GM04503 (cell line): ENCODE measurements at regions not wholly inside any gene's neighbourhood (a gene's known extent, or its start where the extent isn't known, plus 50 kb on each side); places are given as distances from the start of the nearest gene placed in this dataset.
"Not testable (repeated sequence)": the region's sequence is repeated elsewhere in the genome, so short reads cannot be mapped to it uniquely, and the experiment has no call there.

Experiments used
- DNase-seq: peaks from one replicate; pipeline ENCODE4 v3.0.0-alpha.2; 2012; ENCODE audit warnings: low read depth

DNA sequence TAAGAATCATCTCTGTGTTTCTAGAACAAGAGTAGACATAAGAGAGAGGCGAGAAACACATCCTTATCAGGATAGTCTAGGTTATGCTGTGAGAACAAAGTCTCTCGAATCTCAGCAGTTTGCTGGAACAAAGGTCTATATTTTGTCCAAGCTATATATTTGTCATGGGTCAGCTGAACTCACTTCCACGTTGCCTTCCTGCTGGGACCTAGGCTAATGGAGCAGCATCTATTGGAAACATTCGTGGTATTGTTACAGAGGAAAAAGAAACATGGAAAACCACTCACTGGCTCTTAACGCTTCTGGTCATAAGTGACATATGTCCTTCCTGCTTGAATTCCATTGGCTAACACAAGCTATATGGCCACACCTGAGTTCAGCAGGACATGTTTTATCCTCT, 112.6 kb upstream of the DYRK2 start:
- no peak for DNase-seq

GRCh38 chr12:67539329-67539728, 109.2 kb upstream of the DYRK2 start:
- DNase-seq = no peak

DNA sequence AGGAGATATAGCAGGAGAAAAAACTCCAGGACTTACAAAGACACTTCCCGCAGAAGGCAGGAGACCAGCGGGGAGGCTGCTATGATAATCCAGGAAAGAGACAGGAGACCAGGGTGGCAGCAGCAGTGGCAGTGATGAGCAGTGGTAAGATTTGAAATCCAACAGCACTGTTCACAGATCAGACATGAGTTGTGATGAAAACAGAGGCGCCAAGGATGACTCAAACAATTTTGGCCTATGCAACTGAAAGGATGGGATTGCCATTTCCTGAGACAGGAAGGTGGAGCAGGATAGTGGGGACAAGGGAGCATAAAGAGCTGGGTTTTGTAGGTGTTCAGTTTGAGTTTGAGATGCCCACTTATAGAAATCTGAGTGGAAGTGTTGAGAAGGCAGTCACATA, 108.6 kb upstream of the DYRK2 start:
- DNase-seq = no peak

DNA sequence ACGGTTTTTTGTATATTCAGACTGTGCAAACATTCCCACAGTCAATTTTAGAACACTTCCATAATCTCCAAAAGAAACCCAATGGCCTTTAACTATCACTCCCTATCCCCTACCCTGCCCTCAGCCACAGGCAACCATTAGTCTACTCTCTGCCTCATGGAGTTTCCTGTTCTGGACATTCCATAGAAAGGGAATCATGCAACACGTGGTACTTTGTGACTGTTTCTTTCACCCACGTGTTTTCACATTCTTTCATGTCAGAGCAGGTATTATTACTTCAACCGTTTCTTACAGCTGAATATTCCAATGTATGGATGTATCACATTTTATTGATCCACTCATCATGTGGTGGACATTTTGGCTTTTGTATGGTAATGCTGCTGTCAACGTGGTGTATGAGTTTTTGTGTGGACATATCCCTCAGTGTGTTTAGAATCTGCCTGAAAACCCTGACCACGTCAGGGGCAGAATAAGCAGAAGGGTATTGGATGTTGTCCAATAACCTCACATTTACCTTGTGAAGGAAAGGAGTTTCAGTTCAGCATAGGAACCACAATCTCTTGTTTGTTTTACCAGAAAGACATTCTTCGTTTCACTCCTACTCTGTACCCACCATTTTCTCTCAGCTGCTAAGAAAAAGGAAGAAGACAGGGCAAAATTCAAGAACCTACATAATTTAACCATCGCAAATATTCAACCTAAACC, 107.5 kb upstream of the DYRK2 start:
- no peak for DNase-seq

GRCh38 chr12:67541625-67541991, 106.9 kb upstream of the DYRK2 start:
- no peak for DNase-seq

DNA sequence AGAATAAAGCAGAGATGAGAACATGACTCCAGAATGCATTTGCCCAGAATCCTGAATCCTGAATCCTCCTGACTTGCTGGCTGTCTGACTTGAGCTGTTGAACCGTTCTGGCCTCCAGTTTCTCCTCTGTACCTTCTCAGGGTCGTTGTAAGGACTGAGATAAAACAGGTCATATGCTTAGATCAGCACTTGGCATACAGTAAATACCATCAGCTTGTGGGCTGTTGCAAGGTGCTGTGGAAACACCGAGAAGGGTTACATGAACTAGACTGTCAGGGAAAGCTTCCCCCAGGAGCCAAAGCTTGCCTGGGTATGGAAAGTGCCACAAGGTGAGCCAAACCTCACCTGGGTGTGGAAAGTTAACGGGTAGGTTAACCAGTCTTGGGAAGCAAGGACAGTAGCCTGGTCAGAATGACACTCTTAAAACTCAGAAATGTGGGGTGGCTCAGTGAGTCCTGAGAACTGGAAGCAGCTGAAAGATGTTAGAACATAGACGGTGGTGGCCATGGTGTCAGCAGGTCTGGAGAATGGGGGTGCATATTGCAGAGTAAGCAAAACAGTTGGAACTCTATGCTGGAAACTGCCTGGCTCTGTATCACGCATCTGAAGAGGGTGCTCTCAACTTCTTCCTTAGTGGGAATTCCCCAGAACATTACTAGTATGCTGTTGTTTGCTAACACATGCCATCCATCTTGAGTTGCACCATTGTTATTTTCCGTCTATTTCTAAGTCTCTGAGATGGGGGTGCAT, 105.3 kb upstream of the DYRK2 start:
- DNase-seq = no peak

DNA sequence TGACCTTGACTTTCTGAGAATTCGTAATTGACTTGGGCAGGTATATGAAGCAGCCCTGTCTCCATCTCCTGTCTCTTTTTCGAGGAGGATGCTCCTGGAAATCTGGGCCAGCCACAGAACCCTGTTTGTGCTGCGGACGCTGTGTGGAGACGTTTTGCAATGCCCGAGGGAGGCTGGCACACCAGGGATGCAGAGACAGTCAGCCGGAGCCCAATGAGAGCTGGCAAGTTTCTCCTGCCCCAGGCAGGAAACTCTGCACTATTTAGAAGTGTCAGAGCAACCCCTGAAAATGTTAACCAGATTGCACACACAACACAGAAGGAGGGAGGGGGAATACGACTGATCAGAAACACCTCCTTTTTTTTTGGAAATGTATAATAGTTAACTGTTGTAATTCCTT, 103.2 kb upstream of the DYRK2 start:
- no peak for DNase-seq

- no peak for DNase-seq
Measured at GRCh38 chr12:67546746-67547145, 101.8 kb upstream of the DYRK2 start.

- DNase-seq = not testable (repeated sequence)
Measured at GRCh38 chr12:67555075-67555717, 93.3 kb upstream of the DYRK2 start.

GRCh38 chr12:67558775-67559174, 89.8 kb upstream of the DYRK2 start:
- no peak for DNase-seq

GRCh38 chr12:67559751-67560150, 88.8 kb upstream of the DYRK2 start:
- no peak for DNase-seq

DNA sequence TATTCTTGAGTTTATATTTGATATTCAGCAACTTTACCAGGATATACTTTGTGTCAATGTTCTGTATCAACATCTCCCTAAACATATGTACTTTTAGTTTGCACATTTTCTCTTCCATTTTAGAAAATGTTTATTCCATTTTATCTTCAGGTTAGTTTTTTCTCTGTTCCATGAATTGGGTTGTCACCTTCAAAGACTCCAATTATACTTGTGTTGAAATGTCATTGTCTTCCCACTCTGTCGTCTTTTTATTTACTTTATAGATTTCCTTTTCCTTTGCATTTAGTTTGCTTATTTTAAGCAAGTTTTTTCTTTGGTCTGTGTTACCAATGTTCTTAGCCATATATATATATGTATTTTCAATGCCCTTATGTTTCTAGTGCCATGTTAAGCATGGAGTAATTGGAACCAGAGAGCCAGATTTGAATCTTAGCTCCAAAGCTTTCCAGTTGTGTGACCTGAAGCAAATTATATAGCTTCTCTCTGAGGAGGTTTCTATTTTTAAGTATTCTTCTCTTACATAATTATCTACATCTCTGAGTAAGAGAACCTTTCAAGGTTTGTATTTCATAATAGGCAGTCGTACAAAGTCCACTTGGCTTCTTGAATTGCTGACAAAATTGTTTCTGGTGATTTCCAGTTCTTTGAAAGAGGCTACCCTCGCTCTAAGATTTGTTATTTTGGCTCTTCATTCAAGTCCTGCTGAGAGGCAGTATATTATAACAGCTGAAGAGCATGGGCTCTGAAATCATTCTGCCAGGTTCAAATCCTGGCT, 85.8 kb upstream of the DYRK2 start:
- DNase-seq = no peak

GRCh38 chr12:67568055-67568454, 80.5 kb upstream of the DYRK2 start:
- DNase-seq = no peak

DNA sequence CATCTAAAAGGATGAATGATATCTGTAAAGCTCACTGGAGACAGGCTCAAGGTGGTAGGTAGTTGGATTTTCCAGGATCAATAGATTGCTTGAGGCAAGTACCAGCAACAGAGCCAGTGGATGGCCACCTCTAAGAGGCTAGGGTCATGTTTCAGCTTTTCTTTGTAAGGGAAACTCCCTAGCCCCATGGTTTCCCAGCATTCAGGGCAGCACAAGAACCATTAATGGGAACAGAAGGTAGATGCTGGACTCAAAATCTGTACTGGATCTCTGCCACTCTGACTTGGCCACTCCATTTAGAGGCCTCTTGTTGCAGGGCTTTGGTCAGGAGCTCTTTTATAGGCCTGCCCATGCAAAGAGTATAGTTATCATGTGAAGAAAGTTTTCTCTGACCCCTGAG, 76.1 kb upstream of the DYRK2 start:
- DNase-seq = no peak

- no peak for DNase-seq
Measured at GRCh38 chr12:67573566-67573965, 75.0 kb upstream of the DYRK2 start.

DNA sequence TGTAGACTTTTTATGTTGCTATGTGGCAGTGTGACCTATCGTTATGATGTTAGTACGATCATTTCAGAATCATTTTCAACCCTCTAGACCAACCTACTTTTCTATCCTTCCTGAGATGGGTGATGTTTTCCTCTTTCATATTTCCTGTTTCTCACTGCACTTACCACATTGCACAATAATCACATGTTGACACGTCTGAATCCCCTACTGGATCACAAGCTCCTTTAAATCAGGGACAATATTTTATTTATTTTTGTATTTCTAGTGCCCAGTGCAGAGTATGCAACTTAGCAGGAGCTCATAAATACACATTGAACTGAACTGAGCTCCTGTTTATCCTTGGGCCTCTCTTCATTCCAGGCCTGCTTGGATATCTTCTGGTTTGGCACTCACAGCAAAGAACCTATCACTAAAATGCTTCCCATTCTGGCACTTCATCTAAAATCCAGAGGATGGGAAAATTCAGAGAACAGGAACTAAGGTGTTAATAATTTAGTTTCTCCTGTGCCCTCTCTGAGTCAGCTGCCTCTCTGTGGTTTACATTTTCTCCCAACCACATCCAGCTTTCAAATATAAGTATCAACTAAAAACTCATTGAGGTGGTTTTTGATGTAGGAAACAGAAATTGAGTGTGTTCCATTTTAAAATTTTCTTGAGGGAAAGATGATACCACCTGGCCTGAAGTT, 69.4 kb upstream of the DYRK2 start:
- no peak for DNase-seq

DNA sequence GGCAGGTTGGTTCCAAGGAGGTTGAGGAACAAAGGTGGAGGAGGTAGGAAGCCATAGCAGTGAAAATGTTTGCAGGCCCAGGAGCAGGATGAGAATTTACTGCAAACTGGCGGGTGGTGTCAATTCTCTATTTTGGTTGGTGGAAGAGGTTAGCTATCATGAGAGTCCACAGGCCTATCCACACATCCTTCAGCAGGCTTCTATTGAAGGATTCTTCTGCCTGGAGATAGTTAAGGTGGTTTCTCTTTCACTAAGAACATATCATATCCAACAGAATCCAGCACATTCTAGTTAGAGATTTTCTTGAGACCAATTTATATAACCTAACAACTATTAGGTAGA, 68.9 kb upstream of the DYRK2 start:
- no peak for DNase-seq

DNA sequence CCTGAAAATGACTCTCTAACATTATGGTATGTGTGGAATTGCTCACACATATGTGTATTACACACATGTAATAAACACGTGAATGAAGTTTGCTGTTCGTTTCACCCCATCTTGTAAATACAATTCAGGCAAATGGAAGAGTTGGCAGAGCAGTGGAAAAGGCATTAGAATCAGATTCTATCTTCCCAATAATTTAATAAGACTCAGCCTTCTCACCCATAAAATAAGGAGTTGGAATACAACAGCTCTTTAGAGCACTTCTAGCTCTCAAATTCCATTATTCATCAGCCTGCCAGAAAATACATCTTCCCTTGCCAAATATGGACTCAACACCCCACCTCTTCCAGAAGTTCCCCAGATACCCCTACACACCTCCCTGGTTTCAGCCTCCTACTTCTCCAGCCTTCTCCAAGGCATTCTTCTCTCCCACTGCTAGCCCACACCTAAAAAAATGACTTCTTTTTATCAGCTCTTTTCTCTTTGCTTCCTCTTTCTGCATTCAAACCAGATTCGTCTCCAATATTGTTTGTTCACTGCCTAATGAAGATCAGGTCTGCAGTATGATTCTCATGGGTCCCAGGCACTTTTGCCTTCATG, 66.2 kb upstream of the DYRK2 start:
- no peak for DNase-seq

DNA sequence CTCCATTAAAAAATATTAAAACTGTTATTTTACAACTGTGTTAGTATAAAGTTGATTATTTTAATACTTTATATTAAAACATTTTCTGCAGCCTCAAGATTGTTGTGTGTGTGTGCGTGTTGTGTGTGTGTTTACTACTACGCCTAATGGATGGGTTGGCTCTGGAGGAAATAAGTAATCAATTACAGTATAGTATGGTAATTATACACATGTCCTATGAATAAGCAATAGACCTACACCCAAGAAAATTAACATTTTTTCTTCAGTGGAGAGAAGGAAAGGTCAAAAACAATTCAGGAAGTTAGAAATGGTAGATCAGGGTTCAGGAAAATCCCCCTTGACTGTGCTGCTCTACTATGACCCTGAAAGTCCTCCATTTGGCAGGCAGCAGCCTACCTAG, 65.7 kb upstream of the DYRK2 start:
- no peak for DNase-seq

DNA sequence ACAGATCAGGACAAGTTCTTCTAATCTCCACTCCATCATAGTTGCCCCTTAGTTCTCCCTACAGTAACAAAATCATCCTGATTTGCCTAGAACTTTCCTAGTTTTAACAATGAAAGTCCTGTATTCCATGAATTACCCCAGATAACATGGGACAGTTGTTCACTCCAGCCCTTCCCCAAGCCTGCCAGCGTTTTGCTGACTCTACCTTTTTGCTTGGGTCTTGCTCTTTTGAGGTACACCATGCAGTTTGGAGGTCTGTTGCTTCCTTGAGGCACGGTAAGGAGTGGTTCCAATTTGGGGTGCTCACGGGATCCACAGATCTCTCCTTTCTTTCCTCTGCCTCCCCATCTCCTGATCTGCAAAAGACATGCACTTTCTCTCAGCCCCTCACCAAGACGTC, 61.6 kb upstream of the DYRK2 start:
- DNase-seq = no peak

DNA sequence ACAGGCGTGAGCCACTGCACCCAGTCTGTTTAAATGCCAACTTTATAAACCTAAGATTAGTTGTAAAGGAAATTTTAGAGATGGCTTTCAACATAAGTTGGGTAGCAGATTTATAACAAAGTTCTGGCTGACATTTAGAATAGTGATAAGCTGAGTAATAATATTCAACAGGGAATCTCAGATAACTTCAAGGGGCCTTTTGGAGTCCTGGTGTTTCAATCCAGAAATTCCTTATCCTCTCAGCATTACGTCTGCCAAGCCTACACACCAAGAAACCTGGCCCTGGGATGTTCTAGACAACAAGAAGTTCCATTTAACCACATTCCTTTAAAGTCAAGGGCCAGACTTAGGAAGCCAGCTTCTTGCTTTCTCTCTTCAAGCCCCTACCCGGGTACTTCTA, 59.5 kb upstream of the DYRK2 start:
- no peak for DNase-seq
